HG02852 (cell line): ENCODE measurements at regions not wholly inside any gene's neighbourhood (a gene's known extent, or its start where the extent isn't known, plus 50 kb on each side); places are given as distances from the start of the nearest gene placed in this dataset.
"Not testable (repeated sequence)": the region's sequence is repeated elsewhere in the genome, so short reads cannot be mapped to it uniquely, and the experiment has no call there.

ENCODE experiments used
- ATAC-seq: cut with Tn5 transposase; IDR thresholded peaks from one replicate; pipeline ENCODE4 v1.9.1; 2021; ENCODE audit warnings: mild to moderate bottlenecking, moderate library complexity; ENCODE audit not compliant: unreplicated experiment

GRCh38 chr9:84054341-84055010, 73.9 kb downstream of the RMI1 start:
- no peak for ATAC-seq

GRCh38 chr9:84057662-84058061, 77.1 kb downstream of the RMI1 start:
- ATAC-seq: no peak

- ATAC-seq: no peak
Measured at GRCh38 chr9:84059936-84060335, 79.3 kb downstream of the RMI1 start.

- ATAC-seq: no peak
Measured at GRCh38 chr9:84061613-84062193, 81.1 kb downstream of the RMI1 start.

GRCh38 chr9:84062538-84062937, 81.9 kb downstream of the RMI1 start:
- ATAC-seq: no peak

- no peak for ATAC-seq
Measured at GRCh38 chr9:84067821-84068220, 87.2 kb downstream of the RMI1 start.

GRCh38 chr9:84068872-84069271, 88.3 kb downstream of the RMI1 start:
- no peak for ATAC-seq

- no peak for ATAC-seq
Measured at GRCh38 chr9:84070590-84070989, 90.0 kb downstream of the RMI1 start.

GRCh38 chr9:84072621-84073180, 92.1 kb downstream of the RMI1 start:
- ATAC-seq: no peak

- no peak for ATAC-seq
Measured at GRCh38 chr9:84075004-84075403, 94.4 kb downstream of the RMI1 start.

GRCh38 chr9:84076384-84076783, 95.8 kb downstream of the RMI1 start:
- no peak for ATAC-seq

- not testable (repeated sequence) for ATAC-seq
Measured at GRCh38 chr9:84077816-84078215, 97.2 kb downstream of the RMI1 start.

GRCh38 chr9:84079994-84080393, 99.4 kb downstream of the RMI1 start:
- ATAC-seq: no peak

GRCh38 chr9:84101964-84102632, 121.5 kb downstream of the RMI1 start:
- ATAC-seq: no peak

GRCh38 chr9:84103651-84104377, 123.2 kb downstream of the RMI1 start:
- no peak for ATAC-seq

- no peak for ATAC-seq
Measured at GRCh38 chr9:84107081-84107480, 126.5 kb downstream of the RMI1 start.

- no peak for ATAC-seq
Measured at GRCh38 chr9:84107995-84108394, 127.4 kb downstream of the RMI1 start.

- no peak for ATAC-seq
Measured at GRCh38 chr9:84111726-84112125, 131.1 kb downstream of the RMI1 start.

- ATAC-seq: no peak
Measured at GRCh38 chr9:84121991-84122523, 141.5 kb downstream of the RMI1 start.

GRCh38 chr9:84122572-84122971, 142.0 kb downstream of the RMI1 start:
- ATAC-seq: no peak
